ENCODE measurements at regions not wholly inside any gene's neighbourhood (a gene's known extent, or its start where the extent isn't known, plus 50 kb on each side); places are given as distances from the start of the nearest gene placed in this dataset.

DNA sequence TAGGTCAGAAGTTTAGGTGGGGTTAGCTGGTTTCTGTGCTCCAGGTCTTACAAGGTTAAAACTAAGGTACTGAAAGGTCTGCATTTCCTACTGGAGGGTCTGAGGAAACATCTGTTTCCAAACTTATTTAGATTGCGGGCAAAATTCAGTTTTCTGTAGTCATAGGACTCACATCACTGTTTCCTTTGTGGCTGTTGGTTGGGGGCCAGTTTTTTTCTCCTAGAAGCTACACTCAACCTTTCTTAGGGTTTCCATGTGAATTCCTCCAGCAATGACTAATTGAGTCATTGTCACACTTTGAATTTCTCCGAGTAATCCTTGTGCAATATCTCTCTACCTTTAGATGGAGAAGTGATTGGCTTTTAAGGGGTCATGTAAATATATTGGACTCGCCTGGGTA is 773.4 kb upstream of the SLITRK1 start:
- TF ChIP-seq, protein P1, sequence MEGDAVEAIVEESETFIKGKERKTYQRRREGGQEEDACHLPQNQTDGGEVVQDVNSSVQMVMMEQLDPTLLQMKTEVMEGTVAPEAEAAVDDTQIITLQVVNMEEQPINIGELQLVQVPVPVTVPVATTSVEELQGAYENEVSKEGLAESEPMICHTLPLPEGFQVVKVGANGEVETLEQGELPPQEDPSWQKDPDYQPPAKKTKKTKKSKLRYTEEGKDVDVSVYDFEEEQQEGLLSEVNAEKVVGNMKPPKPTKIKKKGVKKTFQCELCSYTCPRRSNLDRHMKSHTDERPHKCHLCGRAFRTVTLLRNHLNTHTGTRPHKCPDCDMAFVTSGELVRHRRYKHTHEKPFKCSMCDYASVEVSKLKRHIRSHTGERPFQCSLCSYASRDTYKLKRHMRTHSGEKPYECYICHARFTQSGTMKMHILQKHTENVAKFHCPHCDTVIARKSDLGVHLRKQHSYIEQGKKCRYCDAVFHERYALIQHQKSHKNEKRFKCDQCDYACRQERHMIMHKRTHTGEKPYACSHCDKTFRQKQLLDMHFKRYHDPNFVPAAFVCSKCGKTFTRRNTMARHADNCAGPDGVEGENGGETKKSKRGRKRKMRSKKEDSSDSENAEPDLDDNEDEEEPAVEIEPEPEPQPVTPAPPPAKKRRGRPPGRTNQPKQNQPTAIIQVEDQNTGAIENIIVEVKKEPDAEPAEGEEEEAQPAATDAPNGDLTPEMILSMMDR (conservative IDR thresholded peaks at IDR 0.05 in 1 of 2, IDR thresholded peaks at IDR 0.05 in 1 of 2; ENCODE audit: low read depth in 1 of 2, low read length in 2 of 2) = no peak
- no peak for TF ChIP-seq EZH2 (IDR thresholded peaks at IDR 0.05; ENCODE audit: low read length, missing control alignments)
